ENCODE measurements at regions not wholly inside any gene's neighbourhood (a gene's known extent, or its start where the extent isn't known, plus 50 kb on each side); places are given as distances from the start of the nearest gene placed in this dataset.
"Not testable (repeated sequence)": the region's sequence is repeated elsewhere in the genome, so short reads cannot be mapped to it uniquely, and the experiment has no call there.

- DNase-seq (ENCODE audit: low spot score) = no peak
Observed at GRCh38 chr10:21290499-21291160, 234.9 kb downstream of the SKIDA1 start.

GRCh38 chr10:21289961-21290360 lies 235.5 kb downstream of the SKIDA1 start:
- DNase-seq (ENCODE audit: low spot score) = no peak

- no peak for DNase-seq (ENCODE audit: low spot score)
Observed at GRCh38 chr10:21289271-21289670, 236.2 kb downstream of the SKIDA1 start.

- DNase-seq (ENCODE audit: low spot score) = peak; percentile 46
Observed at GRCh38 chr10:21285742-21286331, 239.6 kb downstream of the SKIDA1 start.

GRCh38 chr10:21285207-21285606 lies 240.3 kb downstream of the SKIDA1 start:
- DNase-seq (ENCODE audit: low spot score) = no peak

- DNase-seq (ENCODE audit: low spot score) = no peak
Observed at GRCh38 chr10:21284301-21284700, 241.2 kb downstream of the SKIDA1 start.

- DNase-seq (ENCODE audit: low spot score) = not testable (repeated sequence)
Observed at GRCh38 chr10:21283053-21283452, 242.4 kb downstream of the SKIDA1 start.

GRCh38 chr10:21281765-21282484 lies 243.6 kb downstream of the SKIDA1 start:
- DNase-seq (ENCODE audit: low spot score) = no peak

GRCh38 chr10:21280971-21281572 lies 244.4 kb downstream of the SKIDA1 start:
- no peak for DNase-seq (ENCODE audit: low spot score)

- no peak for DNase-seq (ENCODE audit: low spot score)
Observed at GRCh38 chr10:21280037-21280436, 245.4 kb downstream of the SKIDA1 start.

GRCh38 chr10:21279217-21279575 lies 246.3 kb downstream of the SKIDA1 start:
- DNase-seq (ENCODE audit: low spot score) = no peak

GRCh38 chr10:21278491-21279216 lies 246.8 kb downstream of the SKIDA1 start:
- peak; percentile 80 for DNase-seq (ENCODE audit: low spot score)

- peak; percentile 36 for DNase-seq (ENCODE audit: low spot score)
Observed at GRCh38 chr10:21273400-21273968, 252.0 kb downstream of the SKIDA1 start.

- DNase-seq (ENCODE audit: low spot score) = peak; percentile 71
Observed at GRCh38 chr10:21272643-21273399, 252.7 kb downstream of the SKIDA1 start.

GRCh38 chr10:21270976-21271375 lies 254.5 kb downstream of the SKIDA1 start:
- no peak for DNase-seq (ENCODE audit: low spot score)

- peak; percentile 50 for DNase-seq (ENCODE audit: low spot score)
Observed at GRCh38 chr10:21269289-21269688, 256.2 kb downstream of the SKIDA1 start.

GRCh38 chr10:21265622-21266021 lies 259.9 kb downstream of the SKIDA1 start:
- DNase-seq (ENCODE audit: low spot score) = peak; percentile 71

- no peak for DNase-seq (ENCODE audit: low spot score)
Observed at GRCh38 chr10:21264271-21264670, 261.2 kb downstream of the SKIDA1 start.

- DNase-seq (ENCODE audit: low spot score) = no peak
Observed at GRCh38 chr10:21263839-21264238, 261.6 kb downstream of the SKIDA1 start.

- no peak for DNase-seq (ENCODE audit: low spot score)
Observed at GRCh38 chr10:21263263-21263803, 262.1 kb downstream of the SKIDA1 start.

- no peak for DNase-seq (ENCODE audit: low spot score)
Observed at GRCh38 chr10:21261842-21262294, 263.6 kb downstream of the SKIDA1 start.

Data from SW480 (cell line).